ENCODE measurements at regions not wholly inside any gene's neighbourhood (a gene's known extent, or its start where the extent isn't known, plus 50 kb on each side); places are given as distances from the start of the nearest gene placed in this dataset.
"Not testable (repeated sequence)": the region's sequence is repeated elsewhere in the genome, so short reads cannot be mapped to it uniquely, and the experiment has no call there.

DNA sequence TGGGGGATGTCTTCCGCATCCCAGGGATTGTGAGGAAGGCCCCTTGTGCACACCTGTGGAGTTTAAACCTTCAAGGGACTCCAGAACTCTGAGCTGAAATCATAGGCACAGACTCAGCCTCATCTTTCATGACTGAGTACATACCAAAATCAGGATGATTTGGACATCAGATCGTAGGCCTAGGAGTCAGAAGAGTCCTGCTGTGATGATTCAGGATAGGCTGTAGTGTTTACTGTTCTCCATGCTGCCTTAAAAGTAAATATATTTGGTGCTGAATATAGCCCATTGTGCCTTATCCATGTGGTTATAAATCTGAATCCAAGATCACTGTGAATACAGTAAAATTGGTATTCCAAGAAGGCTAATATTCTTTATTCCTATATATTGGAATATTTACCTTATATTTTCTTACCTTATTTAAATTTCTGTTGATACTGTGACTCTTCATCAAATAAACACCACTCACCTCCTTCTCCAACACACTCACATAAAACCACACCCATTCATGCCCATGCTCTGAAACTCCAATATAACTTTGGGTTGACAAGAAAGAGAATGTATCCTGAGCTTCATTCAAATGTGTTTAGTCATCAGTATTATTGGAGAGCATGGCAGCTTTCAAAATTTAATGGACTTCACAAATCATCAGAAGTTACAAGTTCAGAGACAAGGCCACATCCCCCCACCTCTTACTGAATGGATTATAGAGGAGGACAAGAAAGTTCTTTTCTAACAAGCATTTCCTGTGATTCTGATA lies 561.4 kb upstream of the LINC00305 start:
- no peaks in the 10 kb centered on the region for H3K27me3 Mint-ChIP-seq
- H3K9me3 Mint-ChIP-seq: peaks cover 2% of the 10 kb centered on the region
- no peak overlapping the region for H3K27ac Mint-ChIP-seq
- ChIA-PET POLR2A (no interaction called here), CTCF (no interaction called here)
- DNase-seq: no peak
- no peak overlapping the region for H3K4me3 Mint-ChIP-seq
- no peaks in the 10 kb centered on the region for H3K36me3 Mint-ChIP-seq (ENCODE audit: low read depth)
- H3K4me1 Mint-ChIP-seq: no peaks in the 10 kb centered on the region

DNA sequence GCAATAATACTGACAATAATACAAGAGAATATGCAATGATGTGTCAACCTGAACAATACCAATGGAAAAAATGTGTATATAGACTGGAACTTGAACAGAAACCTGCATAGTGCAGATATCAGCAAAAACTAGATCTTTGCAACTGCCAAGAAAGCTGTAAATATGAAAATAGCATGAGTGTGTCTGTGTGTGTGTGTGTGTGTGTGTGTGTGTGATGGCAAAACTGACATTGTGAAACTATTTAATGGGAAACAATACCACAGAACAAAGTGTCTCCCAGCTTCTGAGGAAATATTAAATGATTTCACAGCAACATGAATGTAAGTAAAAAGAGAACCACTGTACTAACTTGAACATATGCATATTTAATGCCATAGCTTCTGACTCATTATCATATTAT lies 558.2 kb upstream of the LINC00305 start:
- DNase-seq: no peak
- Mint-ChIP-seq H3K36me3 (ENCODE audit: low read depth) (no peaks in the 10 kb centered on the region), H3K9me3 (peaks cover 2% of the 10 kb centered on the region), H3K4me1 (no peaks in the 10 kb centered on the region), H3K27ac (no peak overlapping the region), H3K27me3 (no peaks in the 10 kb centered on the region), H3K4me3 (no peak overlapping the region)
- ChIA-PET CTCF (no interaction called here), POLR2A (no interaction called here)

DNA sequence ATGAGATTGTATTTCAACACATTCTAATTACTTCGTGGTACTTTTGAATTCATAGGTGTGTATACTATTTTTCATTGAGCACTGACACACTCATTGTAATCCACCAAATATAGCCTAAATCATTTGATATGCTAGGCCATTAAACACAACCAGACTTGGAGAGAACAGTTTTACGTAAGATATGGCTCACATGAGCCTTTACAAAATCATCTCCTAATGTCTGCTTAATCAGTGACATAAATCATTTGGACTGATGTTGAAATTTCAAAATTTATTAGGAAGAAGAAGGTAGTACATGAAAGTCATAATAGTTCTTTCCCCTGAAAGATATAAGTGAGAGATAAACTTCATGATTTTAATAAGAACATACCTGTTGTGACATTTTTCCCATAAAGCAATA lies 550.2 kb upstream of the LINC00305 start:
- Mint-ChIP-seq H3K4me3 (no peak overlapping the region), H3K27ac (no peak overlapping the region), H3K4me1 (no peaks in the 10 kb centered on the region), H3K27me3 (no peaks in the 10 kb centered on the region), H3K36me3 (ENCODE audit: low read depth) (no peaks in the 10 kb centered on the region), H3K9me3 (peaks cover 2% of the 10 kb centered on the region)
- POLR2A ChIA-PET: no interaction called here
- CTCF ChIA-PET: no interaction called here
- no peak for DNase-seq

DNA sequence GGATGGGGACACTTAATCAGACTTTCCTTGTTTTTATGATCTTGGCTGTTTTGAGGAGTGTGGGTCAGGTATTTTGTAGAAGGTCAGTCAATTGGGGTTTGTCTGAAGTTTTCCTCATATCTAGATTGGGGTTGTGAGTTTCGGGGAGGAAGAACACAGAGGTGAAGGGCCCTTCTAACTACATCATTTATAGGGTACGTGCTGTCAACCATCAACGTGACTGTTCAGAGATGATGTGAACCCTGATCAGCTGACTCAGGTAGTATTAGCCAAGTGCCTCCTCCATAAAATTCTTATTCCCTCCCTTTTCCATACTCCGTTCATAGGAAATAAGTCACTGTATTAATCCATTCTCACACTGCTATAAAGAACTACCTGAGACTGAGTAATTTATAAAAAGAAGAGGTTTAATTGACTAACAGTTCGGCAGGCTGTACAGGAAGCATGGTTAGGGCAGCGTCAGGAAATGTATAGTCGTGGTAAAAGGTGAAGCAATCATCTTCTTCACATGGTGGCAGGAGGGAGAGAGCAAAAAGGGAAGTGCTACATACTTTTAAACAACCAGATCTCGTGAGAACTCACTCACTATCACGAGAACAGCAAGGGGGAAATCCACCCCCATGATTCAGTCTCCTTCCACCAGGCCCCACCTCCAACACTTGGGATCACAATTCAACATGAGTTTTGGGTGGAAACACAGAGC lies 547.1 kb upstream of the LINC00305 start:
- H3K4me1 Mint-ChIP-seq: no peaks in the 10 kb centered on the region
- ChIA-PET CTCF (no interaction called here), POLR2A (no interaction called here)
- H3K9me3 Mint-ChIP-seq: peaks cover 3% of the 10 kb centered on the region
- H3K36me3 Mint-ChIP-seq (ENCODE audit: low read depth): no peaks in the 10 kb centered on the region
- DNase-seq: no peak
- H3K27me3 Mint-ChIP-seq: no peaks in the 10 kb centered on the region
- no peak overlapping the region for H3K27ac Mint-ChIP-seq
- no peak overlapping the region for H3K4me3 Mint-ChIP-seq

DNA sequence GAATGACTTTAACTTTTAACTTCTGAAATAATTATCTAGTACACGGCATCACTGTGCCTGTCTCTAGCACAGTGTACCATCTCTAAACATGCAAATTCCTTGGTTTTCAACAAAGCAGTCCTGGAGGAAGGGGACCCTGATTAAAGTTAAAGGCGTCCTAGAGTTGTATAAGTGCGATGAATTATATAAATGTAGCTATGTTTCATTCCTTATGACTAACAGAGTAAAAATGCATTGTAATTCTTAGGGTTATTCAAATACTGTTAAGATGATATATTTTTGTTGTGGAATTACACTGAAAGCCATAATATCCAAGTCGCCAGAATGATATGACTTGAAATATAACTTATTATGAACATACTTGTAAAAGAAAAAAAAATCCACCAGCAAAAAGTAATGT lies 544.9 kb upstream of the LINC00305 start:
- Mint-ChIP-seq H3K4me1 (no peaks in the 10 kb centered on the region), H3K27me3 (no peaks in the 10 kb centered on the region), H3K27ac (no peak overlapping the region), H3K9me3 (peaks cover 10% of the 10 kb centered on the region), H3K36me3 (ENCODE audit: low read depth) (no peaks in the 10 kb centered on the region), H3K4me3 (no peak overlapping the region)
- POLR2A ChIA-PET: no interaction called here
- DNase-seq: no peak
- CTCF ChIA-PET: no interaction called here

DNA sequence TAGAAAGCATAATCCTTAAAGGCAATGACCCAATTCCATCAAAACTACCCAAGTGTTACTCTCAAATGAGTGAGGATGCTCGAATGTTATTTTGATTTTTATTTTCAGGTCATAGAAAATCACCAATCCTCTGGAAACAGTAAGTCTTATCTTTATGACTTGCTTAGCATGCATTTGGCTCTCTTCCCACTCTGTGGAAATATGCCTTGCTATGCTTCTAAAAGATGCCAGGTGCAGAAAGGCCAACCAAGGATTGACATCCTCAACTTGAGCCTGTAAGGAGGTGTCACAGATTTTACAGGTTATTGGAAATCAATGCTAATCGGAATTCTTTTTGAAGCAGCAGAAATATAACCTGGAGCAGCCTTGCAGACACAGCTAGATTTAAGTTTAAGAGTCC lies 543.9 kb upstream of the LINC00305 start:
- H3K4me3 Mint-ChIP-seq: no peak overlapping the region
- no peak overlapping the region for H3K27ac Mint-ChIP-seq
- peaks cover 11% of the 10 kb centered on the region for H3K9me3 Mint-ChIP-seq
- ChIA-PET POLR2A (no interaction called here), CTCF (no interaction called here)
- DNase-seq: no peak
- H3K4me1 Mint-ChIP-seq: no peaks in the 10 kb centered on the region
- no peaks in the 10 kb centered on the region for H3K27me3 Mint-ChIP-seq
- no peaks in the 10 kb centered on the region for H3K36me3 Mint-ChIP-seq (ENCODE audit: low read depth)

DNA sequence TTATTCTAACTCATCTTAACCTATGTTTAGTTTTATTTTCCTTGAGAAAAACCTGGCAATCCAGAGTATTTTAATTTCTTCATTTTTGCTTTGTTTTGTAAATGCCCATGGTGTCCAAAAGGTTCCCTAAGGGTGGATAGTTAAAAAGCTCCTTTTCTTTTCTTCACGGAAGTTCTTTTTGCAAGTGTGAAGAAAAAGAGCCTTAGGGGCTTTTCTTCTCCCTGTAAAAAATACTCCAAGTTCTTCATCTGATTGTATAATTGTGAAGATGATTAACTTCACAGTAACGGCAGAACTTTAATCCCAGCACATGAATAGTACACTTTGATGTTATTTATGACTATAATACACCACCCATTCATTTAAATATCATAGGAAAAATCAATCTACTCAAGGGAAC lies 530.2 kb upstream of the LINC00305 start:
- no peak overlapping the region for H3K4me3 Mint-ChIP-seq
- CTCF ChIA-PET: no interaction called here

DNA sequence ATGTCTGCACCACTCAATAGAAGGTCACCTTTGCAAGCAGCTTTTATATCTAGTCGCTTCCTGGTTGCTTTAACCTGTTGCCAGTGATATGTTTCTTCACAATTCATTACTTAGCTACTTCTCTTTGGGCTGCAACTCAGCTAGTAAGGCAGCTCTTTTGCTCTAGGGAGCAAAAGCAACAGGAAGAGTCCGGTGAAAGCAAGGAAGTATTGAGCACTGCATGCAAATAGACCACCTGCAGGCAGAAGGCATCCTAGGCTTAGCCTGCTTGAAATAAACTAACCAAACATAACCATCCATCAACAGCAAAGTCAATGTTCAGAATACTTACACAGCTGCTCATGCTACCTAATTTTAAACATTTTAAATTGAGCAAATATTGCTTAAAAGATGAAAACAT lies 529.2 kb upstream of the LINC00305 start:
- CTCF ChIA-PET: no interaction called here

More for the DNA sequence above, 530.2 kb upstream of the LINC00305 start:
- no peaks in the 10 kb centered on the region for H3K36me3 Mint-ChIP-seq (ENCODE audit: low read depth)
- POLR2A ChIA-PET: no interaction called here
- H3K9me3 Mint-ChIP-seq: peaks cover 4% of the 10 kb centered on the region
- H3K27ac Mint-ChIP-seq: no peak overlapping the region
- H3K27me3 Mint-ChIP-seq: no peaks in the 10 kb centered on the region
- H3K4me1 Mint-ChIP-seq: no peaks in the 10 kb centered on the region
- DNase-seq: no peak

DNA sequence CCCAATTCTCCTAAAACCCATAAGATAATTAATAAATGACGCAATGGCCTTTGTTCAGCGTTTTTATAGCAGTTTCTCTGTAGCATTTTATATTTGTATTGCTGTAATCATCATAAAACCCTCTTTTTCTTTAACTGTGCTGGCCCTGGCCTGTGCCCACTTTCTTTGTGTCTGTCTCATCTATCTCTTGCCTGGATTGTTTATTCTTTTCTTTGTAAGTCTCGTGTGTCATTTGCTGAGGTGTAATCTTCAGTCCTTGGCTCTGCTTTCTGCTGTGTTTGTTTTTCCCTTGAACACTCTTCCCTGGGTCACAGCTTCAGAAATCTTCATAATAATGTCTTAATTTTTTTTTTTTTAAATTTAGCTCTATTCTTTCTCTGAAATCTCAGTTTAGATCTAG lies 525.8 kb upstream of the LINC00305 start:
- CTCF ChIA-PET: no interaction called here
- Mint-ChIP-seq H3K27ac (no peak overlapping the region), H3K36me3 (ENCODE audit: low read depth) (no peaks in the 10 kb centered on the region), H3K4me3 (no peak overlapping the region), H3K4me1 (no peaks in the 10 kb centered on the region), H3K9me3 (peaks cover 3% of the 10 kb centered on the region), H3K27me3 (no peaks in the 10 kb centered on the region)
- DNase-seq: no peak
- POLR2A ChIA-PET: no interaction called here

More for the DNA sequence above, 529.2 kb upstream of the LINC00305 start:
- H3K4me1 Mint-ChIP-seq: no peaks in the 10 kb centered on the region
- no peak overlapping the region for H3K4me3 Mint-ChIP-seq
- POLR2A ChIA-PET: no interaction called here
- H3K36me3 Mint-ChIP-seq (ENCODE audit: low read depth): no peaks in the 10 kb centered on the region
- H3K27me3 Mint-ChIP-seq: no peaks in the 10 kb centered on the region
- DNase-seq: no peak
- peaks cover 4% of the 10 kb centered on the region for H3K9me3 Mint-ChIP-seq
- no peak overlapping the region for H3K27ac Mint-ChIP-seq

DNA sequence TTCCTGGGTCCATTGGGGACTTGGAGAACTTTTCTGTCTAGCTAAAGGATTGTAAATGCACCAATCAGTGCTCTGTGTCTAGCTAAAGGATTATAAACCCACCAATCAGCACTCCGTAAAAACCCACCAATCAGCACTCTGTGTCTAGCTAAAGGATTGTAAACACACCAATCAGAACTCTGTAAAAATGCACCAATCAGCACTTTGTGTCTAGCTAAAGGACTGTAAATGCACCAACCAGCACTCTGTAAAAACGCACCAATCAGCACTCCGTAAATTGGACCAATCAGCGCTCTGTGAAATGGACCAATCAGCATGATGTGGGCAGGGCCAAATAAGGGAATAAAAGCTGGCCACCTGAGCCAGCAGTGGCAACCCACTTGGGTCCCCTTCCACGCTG lies 522.4 kb upstream of the LINC00305 start:
- H3K4me1 Mint-ChIP-seq; DNase-seq; POLR2A ChIA-PET; H3K27ac Mint-ChIP-seq; H3K27me3 Mint-ChIP-seq; H3K4me3 Mint-ChIP-seq; CTCF ChIA-PET; H3K9me3 Mint-ChIP-seq; H3K36me3 Mint-ChIP-seq (ENCODE audit: low read depth): not testable (repeated sequence)

DNA sequence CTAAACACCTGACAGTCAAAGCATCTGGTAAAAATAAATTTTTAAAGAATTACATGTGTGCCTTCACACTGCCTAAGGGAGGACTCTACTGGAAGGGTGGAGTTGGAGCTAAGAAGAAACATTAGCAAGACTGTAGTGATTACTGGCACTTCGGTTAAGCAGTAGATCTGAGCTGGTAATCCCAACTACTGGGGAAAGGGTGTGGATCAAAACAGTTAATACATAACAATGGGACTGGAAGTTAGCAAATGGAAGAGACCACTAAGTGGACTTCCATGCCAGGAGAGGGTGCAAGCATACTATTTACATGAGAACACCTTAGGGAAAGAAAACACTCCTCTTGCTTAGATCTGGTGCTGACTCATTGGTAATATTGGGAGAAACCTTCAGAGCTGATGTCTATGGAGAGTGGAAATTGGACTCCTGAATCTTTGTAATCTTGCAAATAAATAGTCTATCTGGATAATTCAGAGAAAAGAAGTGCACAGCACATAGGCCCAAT lies 519.6 kb upstream of the LINC00305 start:
- ChIA-PET CTCF (no interaction called here), POLR2A (no interaction called here)
- no peak for DNase-seq
- Mint-ChIP-seq H3K27ac (no peak overlapping the region), H3K9me3 (peaks cover 3% of the 10 kb centered on the region), H3K27me3 (no peaks in the 10 kb centered on the region), H3K4me3 (no peak overlapping the region), H3K36me3 (ENCODE audit: low read depth) (no peaks in the 10 kb centered on the region), H3K4me1 (no peaks in the 10 kb centered on the region)

DNA sequence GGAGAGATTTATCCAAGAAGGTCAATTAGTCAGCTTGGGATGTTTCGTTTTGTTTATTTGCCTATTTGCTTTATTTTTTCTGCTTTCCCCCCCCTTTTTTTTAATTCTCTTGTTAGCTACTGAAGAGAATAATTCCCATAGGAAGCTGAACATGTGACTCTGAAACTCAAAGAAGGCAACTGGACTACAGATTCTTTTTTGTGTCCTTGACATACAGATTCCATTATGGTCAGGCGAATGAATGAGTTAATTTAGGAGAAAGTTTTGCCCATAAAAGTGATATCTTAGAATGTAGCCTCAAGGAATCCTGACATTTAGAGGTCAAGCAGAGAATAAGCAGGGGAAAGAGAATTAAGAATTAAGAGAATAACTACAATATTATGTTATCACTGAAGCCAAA lies 514.2 kb upstream of the LINC00305 start:
- POLR2A ChIA-PET: no interaction called here
- Mint-ChIP-seq H3K9me3 (no peaks in the 10 kb centered on the region), H3K27me3 (no peaks in the 10 kb centered on the region), H3K27ac (no peak overlapping the region), H3K36me3 (ENCODE audit: low read depth) (no peaks in the 10 kb centered on the region), H3K4me1 (no peaks in the 10 kb centered on the region), H3K4me3 (no peak overlapping the region)
- DNase-seq: no peak
- CTCF ChIA-PET: no interaction called here

DNA sequence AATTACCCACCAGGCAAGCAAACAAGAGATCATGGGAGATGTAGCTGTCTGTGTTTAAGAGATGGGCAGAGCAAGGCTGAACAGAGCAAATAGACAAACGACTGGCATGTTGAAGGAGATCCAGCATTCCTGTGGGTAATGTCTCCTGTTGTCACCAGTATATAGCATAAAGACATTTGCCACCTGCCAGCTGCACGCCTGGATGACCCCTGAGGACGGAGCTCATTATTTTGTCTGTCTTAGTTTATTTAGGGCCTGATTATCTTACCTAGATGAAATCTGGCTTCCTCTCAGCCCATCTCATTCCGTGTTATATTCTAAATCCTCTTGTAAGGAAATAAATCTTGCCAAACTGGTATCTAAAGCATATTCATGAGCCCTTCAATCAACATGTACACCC lies 510.3 kb upstream of the LINC00305 start:
- no peak for DNase-seq
- no peaks in the 10 kb centered on the region for H3K9me3 Mint-ChIP-seq
- no peak overlapping the region for H3K4me3 Mint-ChIP-seq
- ChIA-PET POLR2A (no interaction called here), CTCF (no interaction called here)
- H3K27me3 Mint-ChIP-seq: no peaks in the 10 kb centered on the region
- H3K36me3 Mint-ChIP-seq (ENCODE audit: low read depth): no peaks in the 10 kb centered on the region
- H3K4me1 Mint-ChIP-seq: no peaks in the 10 kb centered on the region
- no peak overlapping the region for H3K27ac Mint-ChIP-seq

DNA sequence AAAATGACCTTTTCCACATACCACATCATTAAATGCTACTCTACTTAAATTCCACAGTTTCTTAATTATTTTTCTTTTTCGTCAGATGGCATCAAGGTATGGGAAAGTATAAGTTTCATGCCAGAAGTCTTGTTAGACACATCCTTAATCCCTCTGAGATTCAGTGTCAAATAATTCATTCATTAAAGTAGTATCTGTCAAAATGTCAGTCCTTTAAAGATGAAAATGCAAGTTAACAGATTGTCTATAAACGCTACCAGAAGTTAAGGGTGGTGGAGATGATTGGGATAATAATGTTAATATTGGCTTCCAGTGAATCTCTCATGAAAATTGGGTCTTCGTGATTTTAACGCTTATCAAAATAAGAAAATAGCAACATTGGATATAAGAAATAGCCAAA lies 504.2 kb upstream of the LINC00305 start:
- Mint-ChIP-seq H3K9me3 (peaks cover 3% of the 10 kb centered on the region), H3K4me1 (no peaks in the 10 kb centered on the region), H3K27ac (no peak overlapping the region), H3K36me3 (ENCODE audit: low read depth) (no peaks in the 10 kb centered on the region), H3K4me3 (no peak overlapping the region), H3K27me3 (no peaks in the 10 kb centered on the region)
- no peak for DNase-seq
- POLR2A ChIA-PET: no interaction called here
- CTCF ChIA-PET: no interaction called here

Data from activated CD4-positive, alpha-beta T cell treated with anti-CD3 and anti-CD28 coated beads, Interleukin-2, amount 10 ng/mL, durations not matched to agents 7 days and 5 days (primary cell).